B cell (primary cell): ENCODE measurements at regions not wholly inside any gene's neighbourhood (a gene's known extent, or its start where the extent isn't known, plus 50 kb on each side); places are given as distances from the start of the nearest gene placed in this dataset.

Source experiments
- EZH2 ChIP-seq: IDR thresholded peaks from 2 replicates; pipeline ENCODE4 v1.6.1; 2012; ENCODE audit warnings: borderline replicate concordance, low read depth, mild to moderate bottlenecking, moderate library complexity, low read length; ENCODE audit not compliant: insufficient read depth, poor library complexity, severe bottlenecking
- TF ChIP-seq, protein P1 (sequence below): fragments of 200-600 bp; IDR thresholded peaks from one replicate; pipeline ENCODE4 v1.8.0; 2022; ENCODE audit warnings: antibody characterized with exemption, mild to moderate bottlenecking

DNA sequence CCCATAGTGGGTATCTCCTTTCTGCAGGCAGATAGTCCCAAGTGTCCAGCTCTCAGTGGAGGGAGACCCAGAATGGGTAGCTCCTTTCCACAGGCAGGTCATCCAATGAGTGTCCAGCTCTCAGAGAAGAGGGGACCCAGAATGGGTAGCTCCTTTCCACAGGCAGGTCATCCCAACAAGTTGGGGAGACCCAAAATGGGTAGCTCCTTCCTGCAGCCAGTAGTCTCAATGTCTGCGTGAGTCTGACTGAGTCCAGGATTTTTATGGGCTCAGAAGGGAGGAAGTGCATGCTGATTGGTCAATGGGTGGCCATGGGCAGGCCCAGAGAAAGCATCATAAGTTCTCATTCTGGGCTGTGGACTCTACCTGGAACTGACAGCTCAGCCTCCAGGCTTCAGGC lies 150.7 kb upstream of the P2RY1 start:
- no peak for TF ChIP-seq EZH2
- TF ChIP-seq, protein P1, sequence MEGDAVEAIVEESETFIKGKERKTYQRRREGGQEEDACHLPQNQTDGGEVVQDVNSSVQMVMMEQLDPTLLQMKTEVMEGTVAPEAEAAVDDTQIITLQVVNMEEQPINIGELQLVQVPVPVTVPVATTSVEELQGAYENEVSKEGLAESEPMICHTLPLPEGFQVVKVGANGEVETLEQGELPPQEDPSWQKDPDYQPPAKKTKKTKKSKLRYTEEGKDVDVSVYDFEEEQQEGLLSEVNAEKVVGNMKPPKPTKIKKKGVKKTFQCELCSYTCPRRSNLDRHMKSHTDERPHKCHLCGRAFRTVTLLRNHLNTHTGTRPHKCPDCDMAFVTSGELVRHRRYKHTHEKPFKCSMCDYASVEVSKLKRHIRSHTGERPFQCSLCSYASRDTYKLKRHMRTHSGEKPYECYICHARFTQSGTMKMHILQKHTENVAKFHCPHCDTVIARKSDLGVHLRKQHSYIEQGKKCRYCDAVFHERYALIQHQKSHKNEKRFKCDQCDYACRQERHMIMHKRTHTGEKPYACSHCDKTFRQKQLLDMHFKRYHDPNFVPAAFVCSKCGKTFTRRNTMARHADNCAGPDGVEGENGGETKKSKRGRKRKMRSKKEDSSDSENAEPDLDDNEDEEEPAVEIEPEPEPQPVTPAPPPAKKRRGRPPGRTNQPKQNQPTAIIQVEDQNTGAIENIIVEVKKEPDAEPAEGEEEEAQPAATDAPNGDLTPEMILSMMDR: no peak
